SW480 (cell line): ENCODE measurements at regions not wholly inside any gene's neighbourhood (a gene's known extent, or its start where the extent isn't known, plus 50 kb on each side); places are given as distances from the start of the nearest gene placed in this dataset.

Source experiments
- DNase-seq: peaks from one replicate; pipeline ENCODE4 v3.0.0-alpha.2; 2016; ENCODE audit warnings: low spot score

- no peak for DNase-seq
Observed at GRCh38 chr4:15375667-15376066, 52.2 kb upstream of the C1QTNF7 start.

- no peak for DNase-seq
Observed at GRCh38 chr4:15376145-15376544, 51.7 kb upstream of the C1QTNF7 start.

- no peak for DNase-seq
Observed at GRCh38 chr4:15376594-15376993, 51.2 kb upstream of the C1QTNF7 start.
